DND-41 (cell line): ENCODE measurements at regions not wholly inside any gene's neighbourhood (a gene's known extent, or its start where the extent isn't known, plus 50 kb on each side); places are given as distances from the start of the nearest gene placed in this dataset.

Experiments
- ATAC-seq: fragments of 200-7000 bp; cut with Tn5 transposase; 3 replicates; pipeline ENCODE4 v1.9.1; 2021; ENCODE audit warnings: low read depth; ENCODE audit not compliant: insufficient read depth
- DNase-seq: peaks from one replicate; pipeline ENCODE4 v3.0.0-alpha.2; 2020
- H2AFZ ChIP-seq: 2 replicates; pipeline ENCODE4 v1.6.0; 2012; ENCODE audit warnings: low read depth, low read length
- H3K27ac ChIP-seq: 2 replicates; pipeline ENCODE4 v1.5.1; 2012; ENCODE audit warnings: low read length, inconsistent platforms
- H3K27me3 ChIP-seq: fragments of 200-600 bp; sonication (generic); 2 replicates; pipeline ENCODE4 v1.6.0; 2012; ENCODE audit warnings: low read length, mild to moderate bottlenecking, inconsistent platforms; ENCODE audit not compliant: insufficient read depth, poor library complexity
- H3K36me3 ChIP-seq: 2 replicates; pipeline ENCODE4 v1.5.1; 2012; ENCODE audit warnings: low read length, inconsistent platforms; ENCODE audit not compliant: insufficient read depth
- H3K4me1 ChIP-seq: 2 replicates; pipeline ENCODE4 v1.5.1; 2012; ENCODE audit warnings: mild to moderate bottlenecking, low read length; ENCODE audit not compliant: insufficient read depth
- H3K4me2 ChIP-seq: 2 replicates; pipeline ENCODE4 v1.6.0; 2012; ENCODE audit warnings: mild to moderate bottlenecking, moderate library complexity, low read length, inconsistent platforms; ENCODE audit not compliant: insufficient read depth
- H3K4me3 ChIP-seq, 2 experiments: fragments of 200-600 bp in 1 of 2; shearing (Covaris generic) in 1 of 2; 2 replicates each; pipeline ENCODE4 v1.5.1; 2012 to 2016; ENCODE audit warnings: inconsistent platforms in 2 of 2, low read length in 2 of 2, mild to moderate bottlenecking in 2 of 2, low read depth in 1 of 2, moderate library complexity in 1 of 2
- H3K79me2 ChIP-seq: 2 replicates; pipeline ENCODE4 v1.6.0; 2012; ENCODE audit warnings: low read length, inconsistent platforms; ENCODE audit not compliant: insufficient read depth
- H3K9ac ChIP-seq: 2 replicates; pipeline ENCODE4 v1.6.0; 2012; ENCODE audit warnings: low read depth, mild to moderate bottlenecking, inconsistent platforms, low read length, moderate library complexity
- H3K9me3 ChIP-seq: 2 replicates; pipeline ENCODE4 v1.5.1; 2012; ENCODE audit warnings: low read length, moderate library complexity, mild to moderate bottlenecking, inconsistent platforms; ENCODE audit not compliant: insufficient read depth, severe bottlenecking
- H4K20me1 ChIP-seq: 2 replicates; pipeline ENCODE4 v1.6.0; 2012; ENCODE audit warnings: low read length; ENCODE audit not compliant: insufficient read depth
- EZH2 ChIP-seq: IDR thresholded peaks from 3 replicates; pipeline ENCODE4 v1.6.1; 2012; ENCODE audit warnings: borderline replicate concordance, low read depth, mild to moderate bottlenecking, moderate library complexity, low read length, inconsistent platforms; ENCODE audit not compliant: severe bottlenecking
- TF ChIP-seq, protein P1 (sequence below): IDR thresholded peaks from 2 replicates; pipeline ENCODE4 v1.5.1; 2012; ENCODE audit warnings: borderline replicate concordance, low read length, moderate library complexity, mild to moderate bottlenecking; ENCODE audit not compliant: poor library complexity, severe bottlenecking; ENCODE audit errors: extremely low read depth

DNA sequence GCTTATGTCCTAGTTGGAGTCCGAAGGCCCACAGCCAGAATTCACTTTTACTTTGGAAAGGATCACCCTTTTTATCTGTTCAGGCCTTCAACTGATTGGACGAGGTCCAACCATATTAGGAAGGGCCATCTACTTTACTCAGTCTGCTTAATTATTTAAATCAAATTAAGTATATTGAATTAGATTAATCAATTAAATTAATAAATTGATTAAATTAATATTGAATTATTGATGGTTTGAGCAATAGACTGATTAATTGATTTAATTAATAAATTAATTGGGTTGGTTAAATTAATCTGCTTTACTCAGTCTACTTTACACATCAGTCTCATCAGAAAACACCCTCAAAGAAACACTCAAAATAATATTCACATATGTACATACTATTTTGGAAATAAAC is 816.9 kb upstream of the POT1 start:
- no peak overlapping the region for H3K9ac ChIP-seq
- no peak for DNase-seq
- H3K4me1 ChIP-seq, result no peaks in the 10 kb centered on the region
- no peak overlapping the region for H2AFZ ChIP-seq
- no peaks in the 10 kb centered on the region for H3K27me3 ChIP-seq
- no peaks in the 10 kb centered on the region for H3K9me3 ChIP-seq
- H3K4me3 ChIP-seq, result no peak overlapping the region
- H3K4me2 ChIP-seq, result no peak overlapping the region
- H4K20me1 ChIP-seq, result no peaks in the 10 kb centered on the region
- no peak for ATAC-seq
- H3K79me2 ChIP-seq, result no peaks in the 10 kb centered on the region
- TF ChIP-seq, protein P1, sequence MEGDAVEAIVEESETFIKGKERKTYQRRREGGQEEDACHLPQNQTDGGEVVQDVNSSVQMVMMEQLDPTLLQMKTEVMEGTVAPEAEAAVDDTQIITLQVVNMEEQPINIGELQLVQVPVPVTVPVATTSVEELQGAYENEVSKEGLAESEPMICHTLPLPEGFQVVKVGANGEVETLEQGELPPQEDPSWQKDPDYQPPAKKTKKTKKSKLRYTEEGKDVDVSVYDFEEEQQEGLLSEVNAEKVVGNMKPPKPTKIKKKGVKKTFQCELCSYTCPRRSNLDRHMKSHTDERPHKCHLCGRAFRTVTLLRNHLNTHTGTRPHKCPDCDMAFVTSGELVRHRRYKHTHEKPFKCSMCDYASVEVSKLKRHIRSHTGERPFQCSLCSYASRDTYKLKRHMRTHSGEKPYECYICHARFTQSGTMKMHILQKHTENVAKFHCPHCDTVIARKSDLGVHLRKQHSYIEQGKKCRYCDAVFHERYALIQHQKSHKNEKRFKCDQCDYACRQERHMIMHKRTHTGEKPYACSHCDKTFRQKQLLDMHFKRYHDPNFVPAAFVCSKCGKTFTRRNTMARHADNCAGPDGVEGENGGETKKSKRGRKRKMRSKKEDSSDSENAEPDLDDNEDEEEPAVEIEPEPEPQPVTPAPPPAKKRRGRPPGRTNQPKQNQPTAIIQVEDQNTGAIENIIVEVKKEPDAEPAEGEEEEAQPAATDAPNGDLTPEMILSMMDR, result no peak
- TF ChIP-seq EZH2, result no peak
- H3K36me3 ChIP-seq, result no peaks in the 10 kb centered on the region
- no peak overlapping the region for H3K27ac ChIP-seq

DNA sequence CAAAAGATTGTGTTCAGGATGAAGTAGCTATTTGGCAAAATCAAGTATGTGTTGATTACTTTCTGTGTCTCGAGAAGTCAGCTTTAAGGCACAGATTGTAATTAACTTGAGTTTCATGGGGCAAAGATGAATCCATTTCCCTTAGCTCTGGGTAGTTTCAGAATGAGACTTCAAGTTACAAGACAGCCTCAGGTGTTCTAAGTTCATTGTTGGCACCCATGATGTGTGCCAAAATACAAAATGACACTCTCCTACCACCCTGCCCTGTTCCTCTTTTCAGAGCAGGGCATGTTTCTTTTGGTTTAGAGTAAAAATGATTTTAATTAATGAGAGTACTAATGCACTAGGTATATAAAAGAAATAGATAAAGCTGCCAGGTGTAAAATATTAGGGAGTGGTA is 797.6 kb upstream of the POT1 start:
- H3K36me3 ChIP-seq, result no peaks in the 10 kb centered on the region
- no peaks in the 10 kb centered on the region for H3K9me3 ChIP-seq
- no peaks in the 10 kb centered on the region for H3K4me1 ChIP-seq
- H2AFZ ChIP-seq, result no peak overlapping the region
- no peaks in the 10 kb centered on the region for H4K20me1 ChIP-seq
- ATAC-seq (no peak), DNase-seq (no peak)
- H3K4me2 ChIP-seq, result no peak overlapping the region
- no peak overlapping the region for H3K27ac ChIP-seq
- TF ChIP-seq, protein P1, result no peak
- no peak for TF ChIP-seq EZH2
- H3K4me3 ChIP-seq, result no peak overlapping the region
- H3K79me2 ChIP-seq, result no peaks in the 10 kb centered on the region
- no peak overlapping the region for H3K9ac ChIP-seq
- no peaks in the 10 kb centered on the region for H3K27me3 ChIP-seq

DNA sequence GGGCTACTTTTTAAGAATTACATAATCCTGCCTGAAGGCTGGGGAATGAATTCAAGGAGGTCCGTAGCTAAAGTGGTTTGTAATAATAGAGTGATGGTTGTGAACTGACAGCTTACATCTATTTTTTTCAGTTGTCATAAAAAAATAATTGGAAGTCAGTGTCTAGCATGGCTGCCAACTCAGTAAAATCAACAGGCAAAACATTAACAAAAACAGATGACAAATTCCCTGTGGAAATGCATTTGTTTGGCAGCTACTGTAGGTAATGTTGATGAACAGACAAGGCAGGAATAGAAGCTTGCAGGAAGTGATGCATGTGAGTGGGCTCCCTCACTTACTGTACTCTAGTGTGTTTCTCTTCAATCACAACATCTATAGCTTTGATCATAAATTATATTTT is 766.0 kb upstream of the POT1 start:
- H3K9ac ChIP-seq, result no peak overlapping the region
- H3K79me2 ChIP-seq, result no peaks in the 10 kb centered on the region
- H3K27ac ChIP-seq, result no peak overlapping the region
- TF ChIP-seq, protein P1, result no peak
- no peak for TF ChIP-seq EZH2
- H3K36me3 ChIP-seq, result no peaks in the 10 kb centered on the region
- no peaks in the 10 kb centered on the region for H4K20me1 ChIP-seq
- H3K9me3 ChIP-seq, result no peaks in the 10 kb centered on the region
- no peak overlapping the region for H3K4me3 ChIP-seq
- no peaks in the 10 kb centered on the region for H3K27me3 ChIP-seq
- no peaks in the 10 kb centered on the region for H3K4me1 ChIP-seq
- H3K4me2 ChIP-seq, result no peak overlapping the region
- DNase-seq, result no peak
- ATAC-seq, result no peak
- H2AFZ ChIP-seq, result no peak overlapping the region

DNA sequence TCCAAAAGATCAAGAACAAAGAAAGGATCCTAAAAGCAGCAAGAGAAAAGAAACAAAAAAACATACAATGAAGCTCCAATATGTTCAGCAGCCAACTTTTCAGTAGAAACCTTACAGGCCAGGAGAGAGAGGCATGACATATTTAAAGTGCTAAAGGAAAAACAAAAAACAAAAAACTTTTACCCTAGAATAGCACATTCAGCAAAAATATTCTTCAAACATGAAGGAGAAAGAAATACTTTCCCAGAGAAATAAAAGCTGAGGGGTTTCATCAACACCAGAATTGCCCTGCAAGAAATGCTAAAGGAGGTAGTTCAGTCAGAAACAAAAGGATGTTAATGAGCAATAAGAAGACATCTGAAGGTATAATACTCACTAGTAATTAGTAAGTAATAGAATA is 753.5 kb upstream of the POT1 start:
- no peak for TF ChIP-seq EZH2
- TF ChIP-seq, protein P1, result no peak
- DNase-seq, result no peak

More for the DNA sequence above, 753.5 kb upstream of the POT1 start:
- Histone ChIP-seq H3K27me3 (no peaks in the 10 kb centered on the region), H3K9ac (no peak overlapping the region), H4K20me1 (no peaks in the 10 kb centered on the region), H3K9me3 (no peaks in the 10 kb centered on the region), H3K4me1 (no peaks in the 10 kb centered on the region), H3K79me2 (no peaks in the 10 kb centered on the region), H2AFZ (no peak overlapping the region), H3K4me3 (no peak overlapping the region), H3K36me3 (no peaks in the 10 kb centered on the region), H3K4me2 (no peak overlapping the region), H3K27ac (no peak overlapping the region)
- ATAC-seq, result no peak
